ENCODE measurements at regions not wholly inside any gene's neighbourhood (a gene's known extent, or its start where the extent isn't known, plus 50 kb on each side); places are given as distances from the start of the nearest gene placed in this dataset.

DNA sequence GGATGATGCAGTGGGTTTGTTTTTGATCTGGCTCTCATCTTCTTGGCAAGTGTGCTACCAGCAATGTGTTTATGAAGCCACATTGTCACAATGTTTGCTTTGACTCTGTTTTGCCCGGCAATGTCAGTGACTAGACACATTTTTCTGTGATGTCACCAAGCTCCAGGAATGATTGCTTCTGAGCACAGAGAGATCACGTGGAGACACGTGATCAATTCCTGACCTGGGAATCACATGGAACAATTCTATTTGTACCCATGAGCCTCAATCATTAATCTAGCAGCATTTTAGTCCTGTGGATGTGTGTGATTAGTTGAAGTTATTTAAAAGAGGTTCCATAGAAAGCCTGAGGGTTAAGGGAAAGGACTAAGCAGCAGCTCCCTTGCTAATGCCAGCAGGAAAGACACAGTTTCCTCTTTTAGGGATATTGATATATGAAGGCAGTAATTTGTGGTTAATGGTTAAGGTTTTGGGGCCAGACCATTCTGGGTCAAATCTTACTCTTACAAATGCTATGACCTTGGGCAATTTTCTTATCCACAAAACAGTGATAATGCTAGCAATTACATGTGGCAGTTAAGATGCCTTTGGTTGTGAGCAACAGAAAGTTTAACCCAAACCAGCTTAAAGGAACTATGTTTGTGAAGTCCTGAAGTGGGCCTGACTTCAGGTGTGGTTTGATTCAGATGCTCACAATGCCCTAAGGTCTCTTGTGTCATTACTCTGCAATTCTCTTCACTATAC lies 59.0 kb downstream of the FASLG start:
- no peak for DNase-seq (ENCODE audit: low read depth, low spot score)
- H3K36me3 Mint-ChIP-seq (ENCODE audit: low read depth), result no peaks in the 10 kb centered on the region
- H3K27ac Mint-ChIP-seq (ENCODE audit: unreplicated experiment), result no peak overlapping the region
- H3K9me3 Mint-ChIP-seq, result no peaks in the 10 kb centered on the region
- H3K4me3 Mint-ChIP-seq, result no peak overlapping the region
- H3K27me3 Mint-ChIP-seq (ENCODE audit: low read depth), result no peaks in the 10 kb centered on the region
- TF ChIP-seq, protein P1, sequence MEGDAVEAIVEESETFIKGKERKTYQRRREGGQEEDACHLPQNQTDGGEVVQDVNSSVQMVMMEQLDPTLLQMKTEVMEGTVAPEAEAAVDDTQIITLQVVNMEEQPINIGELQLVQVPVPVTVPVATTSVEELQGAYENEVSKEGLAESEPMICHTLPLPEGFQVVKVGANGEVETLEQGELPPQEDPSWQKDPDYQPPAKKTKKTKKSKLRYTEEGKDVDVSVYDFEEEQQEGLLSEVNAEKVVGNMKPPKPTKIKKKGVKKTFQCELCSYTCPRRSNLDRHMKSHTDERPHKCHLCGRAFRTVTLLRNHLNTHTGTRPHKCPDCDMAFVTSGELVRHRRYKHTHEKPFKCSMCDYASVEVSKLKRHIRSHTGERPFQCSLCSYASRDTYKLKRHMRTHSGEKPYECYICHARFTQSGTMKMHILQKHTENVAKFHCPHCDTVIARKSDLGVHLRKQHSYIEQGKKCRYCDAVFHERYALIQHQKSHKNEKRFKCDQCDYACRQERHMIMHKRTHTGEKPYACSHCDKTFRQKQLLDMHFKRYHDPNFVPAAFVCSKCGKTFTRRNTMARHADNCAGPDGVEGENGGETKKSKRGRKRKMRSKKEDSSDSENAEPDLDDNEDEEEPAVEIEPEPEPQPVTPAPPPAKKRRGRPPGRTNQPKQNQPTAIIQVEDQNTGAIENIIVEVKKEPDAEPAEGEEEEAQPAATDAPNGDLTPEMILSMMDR (conservative IDR thresholded peaks at IDR 0.05), result no peak
- H3K4me1 Mint-ChIP-seq, result peaks cover 14% of the 10 kb centered on the region

DNA sequence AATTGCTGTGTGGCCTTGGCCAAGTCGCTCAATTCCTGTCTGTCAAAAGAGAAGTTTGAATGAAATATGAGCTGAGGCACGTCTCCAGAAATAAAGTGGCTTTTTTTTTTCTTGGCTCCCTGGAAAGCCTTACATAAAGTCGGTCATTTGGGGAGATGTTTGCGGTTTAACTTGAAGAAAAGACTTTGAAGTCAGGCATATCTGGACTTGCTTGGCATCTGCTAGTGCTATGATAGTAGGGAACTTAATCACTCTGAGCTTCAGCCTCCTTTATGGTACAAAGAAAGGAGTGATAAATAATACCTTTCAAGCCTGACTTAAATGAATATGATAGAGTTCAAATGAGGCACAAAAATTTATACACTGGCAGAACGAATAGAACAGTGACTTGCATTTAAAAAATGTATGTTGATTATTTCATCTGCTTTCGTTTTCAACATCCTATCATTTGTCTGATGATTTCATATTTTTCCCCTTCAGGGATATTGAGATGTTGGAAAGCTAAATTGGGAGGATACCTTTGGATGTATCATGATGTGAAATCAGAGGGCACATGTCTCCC lies 60.2 kb downstream of the FASLG start:
- DNase-seq (ENCODE audit: low read depth, low spot score), result no peak
- Mint-ChIP-seq H3K27me3 (ENCODE audit: low read depth) (no peaks in the 10 kb centered on the region), H3K36me3 (ENCODE audit: low read depth) (no peaks in the 10 kb centered on the region), H3K4me1 (peaks cover 14% of the 10 kb centered on the region), H3K9me3 (no peaks in the 10 kb centered on the region), H3K4me3 (no peak overlapping the region), H3K27ac (ENCODE audit: unreplicated experiment) (no peak overlapping the region)
- TF ChIP-seq, protein P1 (conservative IDR thresholded peaks at IDR 0.05), result no peak

DNA sequence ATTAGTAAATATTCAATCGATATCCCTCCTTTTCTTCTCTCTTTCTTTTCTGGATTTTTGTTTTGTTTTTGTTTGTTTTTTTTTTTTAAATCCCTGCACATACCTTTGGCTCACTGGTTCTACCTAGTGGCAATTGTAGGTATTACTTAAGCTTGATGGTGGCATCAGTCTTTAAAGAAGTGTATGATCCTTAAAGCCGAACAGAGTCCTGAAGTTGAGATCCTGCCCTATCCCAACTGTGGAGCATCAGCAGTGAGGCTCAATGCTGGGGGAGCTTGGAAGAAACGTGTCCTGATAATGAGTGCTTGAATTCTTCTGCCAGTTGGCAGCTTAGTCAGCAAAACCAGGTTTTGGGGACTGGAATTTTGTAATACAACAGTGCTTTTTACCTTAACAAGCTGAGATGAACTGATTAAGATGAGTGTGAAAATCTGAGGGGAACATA lies 60.8 kb downstream of the FASLG start:
- no peaks in the 10 kb centered on the region for H3K27me3 Mint-ChIP-seq (ENCODE audit: low read depth)
- no peaks in the 10 kb centered on the region for H3K9me3 Mint-ChIP-seq
- DNase-seq (ENCODE audit: low read depth, low spot score), result no peak
- H3K27ac Mint-ChIP-seq (ENCODE audit: unreplicated experiment), result no peak overlapping the region
- no peaks in the 10 kb centered on the region for H3K36me3 Mint-ChIP-seq (ENCODE audit: low read depth)
- TF ChIP-seq, protein P1 (conservative IDR thresholded peaks at IDR 0.05), result peak; percentile 81
- H3K4me1 Mint-ChIP-seq, result peaks cover 14% of the 10 kb centered on the region
- H3K4me3 Mint-ChIP-seq, result no peak overlapping the region

DNA sequence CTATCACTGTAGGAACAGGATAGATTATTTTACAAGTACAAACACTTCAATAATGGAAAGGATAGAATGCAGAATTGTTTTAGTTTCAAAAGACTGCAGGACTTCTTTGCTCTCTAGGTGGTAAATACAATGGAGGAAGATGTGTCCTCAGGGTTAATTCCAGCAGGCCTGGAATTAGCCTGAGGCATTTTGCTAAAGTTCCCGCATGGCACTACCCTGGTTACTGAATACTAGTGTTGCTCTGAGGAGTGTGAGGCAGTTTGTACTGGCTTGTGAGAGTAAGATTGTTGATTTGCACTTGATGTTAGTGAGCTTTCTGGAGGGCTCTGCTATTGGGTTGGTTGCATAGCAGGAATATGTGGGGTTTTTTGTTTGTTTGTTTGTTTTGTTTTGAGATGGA lies 61.4 kb downstream of the FASLG start:
- no peak overlapping the region for H3K27ac Mint-ChIP-seq (ENCODE audit: unreplicated experiment)
- TF ChIP-seq, protein P1 (conservative IDR thresholded peaks at IDR 0.05), result no peak
- H3K9me3 Mint-ChIP-seq, result no peaks in the 10 kb centered on the region
- H3K4me3 Mint-ChIP-seq, result no peak overlapping the region
- H3K27me3 Mint-ChIP-seq (ENCODE audit: low read depth), result no peaks in the 10 kb centered on the region
- no peaks in the 10 kb centered on the region for H3K36me3 Mint-ChIP-seq (ENCODE audit: low read depth)
- H3K4me1 Mint-ChIP-seq, result peaks cover 14% of the 10 kb centered on the region
- DNase-seq (ENCODE audit: low read depth, low spot score), result no peak

DNA sequence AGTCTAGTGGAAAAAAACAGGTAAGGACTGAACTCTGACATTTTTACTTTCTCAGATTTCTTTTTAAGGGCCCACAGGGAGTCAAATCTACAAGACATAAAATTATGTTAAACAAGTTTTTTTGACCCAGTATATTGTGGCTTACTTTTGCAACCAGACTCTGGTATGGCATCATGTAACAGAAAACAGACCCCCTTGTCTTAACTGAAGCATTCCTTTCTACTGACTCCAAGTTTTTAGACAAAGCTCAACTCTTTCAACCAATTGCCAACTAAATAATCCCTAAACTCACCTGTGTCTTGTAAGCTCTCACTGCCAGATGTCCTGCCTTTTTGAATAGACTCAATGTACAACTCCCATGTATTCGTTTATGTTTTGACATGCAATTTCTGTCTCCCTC lies 64.3 kb downstream of the FASLG start:
- peaks cover 5% of the 10 kb centered on the region for H3K9me3 Mint-ChIP-seq
- no peak for DNase-seq (ENCODE audit: low read depth, low spot score)
- H3K4me3 Mint-ChIP-seq, result no peak overlapping the region
- H3K27ac Mint-ChIP-seq (ENCODE audit: unreplicated experiment), result no peak overlapping the region
- H3K27me3 Mint-ChIP-seq (ENCODE audit: low read depth), result no peaks in the 10 kb centered on the region
- TF ChIP-seq, protein P1 (conservative IDR thresholded peaks at IDR 0.05), result no peak
- peaks cover 4% of the 10 kb centered on the region for H3K36me3 Mint-ChIP-seq (ENCODE audit: low read depth)
- no peaks in the 10 kb centered on the region for H3K4me1 Mint-ChIP-seq

Data from neural crest cell (in vitro differentiated cells).